H1 (cell line): ENCODE measurements at regions not wholly inside any gene's neighbourhood (a gene's known extent, or its start where the extent isn't known, plus 50 kb on each side); places are given as distances from the start of the nearest gene placed in this dataset.

Experiments
- CBX5 ChIP-seq: fragments of 300-800, 300-1000 bp; sonication (generic); IDR thresholded peaks from 2 replicates; pipeline ENCODE4 v1.7.1; 2016; ENCODE audit warnings: antibody characterized with exemption, low read length, low read depth
- MAFK ChIP-seq: IDR thresholded peaks from 2 replicates; pipeline ENCODE4 v1.6.1; 2012; ENCODE audit warnings: low read depth, mild to moderate bottlenecking, improper control_type of control experiment, low read length
- TF ChIP-seq, protein P1 (sequence below): IDR thresholded peaks from 2 replicates; pipeline ENCODE4 v1.6.1; 2012; ENCODE audit warnings: inconsistent platforms

DNA sequence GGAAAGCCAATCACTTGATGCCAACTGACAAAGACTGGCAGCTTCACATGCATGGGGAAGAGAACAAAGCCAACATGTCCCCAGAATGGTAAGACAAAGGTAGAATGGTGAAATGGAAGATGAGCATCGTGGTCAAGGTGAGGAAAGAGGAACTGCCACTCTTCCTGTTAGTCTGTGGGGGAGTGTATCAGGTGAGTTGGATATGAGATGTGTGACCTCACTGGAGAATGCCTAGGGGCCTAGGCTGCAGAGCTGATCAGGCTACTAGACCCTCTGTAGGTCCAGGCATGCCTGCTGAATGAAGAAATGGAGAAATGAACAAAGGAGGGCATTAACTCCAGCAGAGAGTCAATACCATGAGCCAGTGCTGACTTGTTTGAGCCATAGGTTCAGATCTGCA lies 112.4 kb upstream of the SLC1A3 start (continued):
- TF ChIP-seq MAFK: no peak
- TF ChIP-seq CBX5: no peak
- TF ChIP-seq, protein P1, sequence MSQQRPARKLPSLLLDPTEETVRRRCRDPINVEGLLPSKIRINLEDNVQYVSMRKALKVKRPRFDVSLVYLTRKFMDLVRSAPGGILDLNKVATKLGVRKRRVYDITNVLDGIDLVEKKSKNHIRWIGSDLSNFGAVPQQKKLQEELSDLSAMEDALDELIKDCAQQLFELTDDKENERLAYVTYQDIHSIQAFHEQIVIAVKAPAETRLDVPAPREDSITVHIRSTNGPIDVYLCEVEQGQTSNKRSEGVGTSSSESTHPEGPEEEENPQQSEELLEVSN: no peak
